Sigmoid colon (tissue), 4 donors: ENCODE measurements at regions not wholly inside any gene's neighbourhood (a gene's known extent, or its start where the extent isn't known, plus 50 kb on each side); places are given as distances from the start of the nearest gene placed in this dataset.

Source experiments
- EP300 ChIP-seq, 4 donors: sonication (generic); formaldehyde crosslinking; IDR thresholded peaks; one replicate each; pipeline ENCODE4 v1.6.1; 2017; ENCODE audit warnings: antibody characterized with exemption in 4 of 4
- POLR2A ChIP-seq, 2 donors: fragments of 450-650 bp; IDR thresholded peaks; one replicate each; pipeline ENCODE4 v1.6.1; 2016; ENCODE audit warnings: antibody characterized with exemption in 2 of 2, mild to moderate bottlenecking in 2 of 2, moderate library complexity in 2 of 2
- POLR2AphosphoS5 ChIP-seq, 4 donors: sonication (generic); formaldehyde crosslinking; IDR thresholded peaks; one replicate each; pipeline ENCODE4 v1.6.1; 2017; ENCODE audit warnings: antibody characterized with exemption in 4 of 4
- TF ChIP-seq, protein P1 (sequence below), 4 experiments: fragments of 450-650 bp in 3 of 4; fragments of 200-600 bp in 1 of 4; IDR thresholded peaks; one replicate each; pipeline ENCODE4 v1.5.1; 2016 to 2019; ENCODE audit warnings: antibody characterized with exemption in 4 of 4, mild to moderate bottlenecking in 3 of 4, moderate library complexity in 2 of 4

DNA sequence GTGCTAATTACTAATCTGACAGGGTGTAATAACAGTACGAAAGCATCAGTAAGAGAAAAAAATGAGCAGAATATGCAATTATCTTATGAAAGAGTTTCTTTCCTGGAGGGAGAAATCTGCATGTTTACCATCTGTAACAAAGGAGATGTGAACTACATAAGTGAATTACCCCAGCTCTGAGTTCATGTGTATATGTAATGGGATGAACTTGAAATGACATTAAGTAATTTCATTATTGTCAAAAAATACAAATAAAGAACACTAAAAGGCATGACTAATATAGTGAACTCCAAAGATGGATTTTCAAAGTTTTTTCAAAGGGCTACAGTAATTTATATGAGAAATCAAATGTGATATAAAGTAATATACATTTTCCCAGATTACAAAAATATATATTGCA is 944.0 kb downstream of the MAT2B start:
- TF ChIP-seq POLR2A (IDR thresholded peaks at IDR 0.05) (no peak), EP300 (IDR thresholded peaks at IDR 0.05) (no peak), POLR2AphosphoS5 (IDR thresholded peaks at IDR 0.05) (no peak)
- TF ChIP-seq, protein P1, sequence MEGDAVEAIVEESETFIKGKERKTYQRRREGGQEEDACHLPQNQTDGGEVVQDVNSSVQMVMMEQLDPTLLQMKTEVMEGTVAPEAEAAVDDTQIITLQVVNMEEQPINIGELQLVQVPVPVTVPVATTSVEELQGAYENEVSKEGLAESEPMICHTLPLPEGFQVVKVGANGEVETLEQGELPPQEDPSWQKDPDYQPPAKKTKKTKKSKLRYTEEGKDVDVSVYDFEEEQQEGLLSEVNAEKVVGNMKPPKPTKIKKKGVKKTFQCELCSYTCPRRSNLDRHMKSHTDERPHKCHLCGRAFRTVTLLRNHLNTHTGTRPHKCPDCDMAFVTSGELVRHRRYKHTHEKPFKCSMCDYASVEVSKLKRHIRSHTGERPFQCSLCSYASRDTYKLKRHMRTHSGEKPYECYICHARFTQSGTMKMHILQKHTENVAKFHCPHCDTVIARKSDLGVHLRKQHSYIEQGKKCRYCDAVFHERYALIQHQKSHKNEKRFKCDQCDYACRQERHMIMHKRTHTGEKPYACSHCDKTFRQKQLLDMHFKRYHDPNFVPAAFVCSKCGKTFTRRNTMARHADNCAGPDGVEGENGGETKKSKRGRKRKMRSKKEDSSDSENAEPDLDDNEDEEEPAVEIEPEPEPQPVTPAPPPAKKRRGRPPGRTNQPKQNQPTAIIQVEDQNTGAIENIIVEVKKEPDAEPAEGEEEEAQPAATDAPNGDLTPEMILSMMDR (IDR thresholded peaks at IDR 0.05): no peak
